Hepatocyte (in vitro differentiated cells): ENCODE measurements at regions not wholly inside any gene's neighbourhood (a gene's known extent, or its start where the extent isn't known, plus 50 kb on each side); places are given as distances from the start of the nearest gene placed in this dataset.

Experiments
- EZH2 ChIP-seq: fragments of 200-600 bp; sonication (generic); IDR thresholded peaks from 2 replicates; pipeline ENCODE4 v1.6.1; 2016; ENCODE audit warnings: antibody characterized with exemption, mild to moderate bottlenecking, borderline replicate concordance
- EZH2phosphoT487 ChIP-seq: fragments of 200-600 bp; sonication (generic); IDR thresholded peaks from one replicate; pipeline ENCODE4 v1.6.1; 2018; ENCODE audit warnings: antibody characterized with exemption, mild to moderate bottlenecking, low read depth, moderate library complexity; ENCODE audit not compliant: unreplicated experiment, severe bottlenecking
- TF ChIP-seq, protein P1 (sequence below): fragments of 200-600 bp; sonication (generic); IDR thresholded peaks from 2 replicates; pipeline ENCODE4 v1.5.1; 2016; ENCODE audit warnings: antibody characterized with exemption, mild to moderate bottlenecking; ENCODE audit not compliant: poor library complexity

DNA sequence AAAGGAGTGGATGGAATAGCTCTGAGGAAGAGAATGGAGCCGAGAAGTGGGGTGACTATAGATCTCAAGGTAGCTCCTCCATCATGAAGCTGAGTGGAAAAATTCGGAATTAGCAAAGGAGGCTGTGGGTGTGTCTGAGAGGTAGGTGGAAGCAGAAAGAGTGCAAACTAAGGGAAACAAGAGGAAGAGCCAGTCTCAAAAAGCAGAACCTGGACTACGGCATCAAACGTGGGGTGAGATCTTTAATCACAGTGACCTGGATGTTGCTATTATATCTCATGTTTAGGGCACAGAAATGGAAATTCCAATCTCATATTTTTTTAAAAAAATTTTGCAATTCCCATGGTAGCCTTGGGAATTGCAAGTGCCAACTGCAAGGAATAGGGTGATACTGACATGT is 162.5 kb upstream of the RASGEF1B start:
- TF ChIP-seq, protein P1, sequence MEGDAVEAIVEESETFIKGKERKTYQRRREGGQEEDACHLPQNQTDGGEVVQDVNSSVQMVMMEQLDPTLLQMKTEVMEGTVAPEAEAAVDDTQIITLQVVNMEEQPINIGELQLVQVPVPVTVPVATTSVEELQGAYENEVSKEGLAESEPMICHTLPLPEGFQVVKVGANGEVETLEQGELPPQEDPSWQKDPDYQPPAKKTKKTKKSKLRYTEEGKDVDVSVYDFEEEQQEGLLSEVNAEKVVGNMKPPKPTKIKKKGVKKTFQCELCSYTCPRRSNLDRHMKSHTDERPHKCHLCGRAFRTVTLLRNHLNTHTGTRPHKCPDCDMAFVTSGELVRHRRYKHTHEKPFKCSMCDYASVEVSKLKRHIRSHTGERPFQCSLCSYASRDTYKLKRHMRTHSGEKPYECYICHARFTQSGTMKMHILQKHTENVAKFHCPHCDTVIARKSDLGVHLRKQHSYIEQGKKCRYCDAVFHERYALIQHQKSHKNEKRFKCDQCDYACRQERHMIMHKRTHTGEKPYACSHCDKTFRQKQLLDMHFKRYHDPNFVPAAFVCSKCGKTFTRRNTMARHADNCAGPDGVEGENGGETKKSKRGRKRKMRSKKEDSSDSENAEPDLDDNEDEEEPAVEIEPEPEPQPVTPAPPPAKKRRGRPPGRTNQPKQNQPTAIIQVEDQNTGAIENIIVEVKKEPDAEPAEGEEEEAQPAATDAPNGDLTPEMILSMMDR: no peak
- no peak for TF ChIP-seq EZH2
- TF ChIP-seq EZH2phosphoT487: no peak
